MM.1S (cell line): ENCODE measurements at regions not wholly inside any gene's neighbourhood (a gene's known extent, or its start where the extent isn't known, plus 50 kb on each side); places are given as distances from the start of the nearest gene placed in this dataset.

Experiments
- DNase-seq: peaks from one replicate; pipeline ENCODE4 v3.0.0-alpha.2; 2015
- H2AFZ ChIP-seq: fragments of 300-600 bp; sonication (generic); 2 replicates; pipeline ENCODE4 v1.6.0; 2016; ENCODE audit warnings: antibody characterized with exemption, low read length
- H3F3A ChIP-seq: fragments of 300-600 bp; sonication (generic); 2 replicates; pipeline ENCODE4 v1.6.1; 2016; ENCODE audit warnings: mild to moderate bottlenecking, antibody characterized with exemption, low read length, moderate library complexity, mixed read lengths; ENCODE audit not compliant: insufficient read depth
- H3K27ac ChIP-seq: fragments of 300-600 bp; sonication (generic); 2 replicates; pipeline ENCODE4 v1.5.1; 2016; ENCODE audit warnings: mild to moderate bottlenecking, low read length
- H3K27me3 ChIP-seq: fragments of 300-600 bp; sonication (generic); replicated peaks from 2 replicates; pipeline ENCODE4 v1.6.0; 2016; ENCODE audit warnings: low read length; ENCODE audit not compliant: insufficient read depth
- H3K36me3 ChIP-seq: fragments of 300-600 bp; sonication (generic); replicated peaks from 2 replicates; pipeline ENCODE4 v1.6.1; 2016; ENCODE audit warnings: mild to moderate bottlenecking, low read length, mixed read lengths; ENCODE audit not compliant: insufficient read depth
- H3K4me1 ChIP-seq: fragments of 300-600 bp; sonication (generic); 2 replicates; pipeline ENCODE4 v1.6.1; 2016; ENCODE audit warnings: low read length, mixed read lengths
- H3K4me2 ChIP-seq: fragments of 300-600 bp; sonication (generic); 2 replicates; pipeline ENCODE4 v1.6.0; 2016; ENCODE audit warnings: low read depth, low read length
- H3K4me3 ChIP-seq: fragments of 300-600 bp; sonication (generic); 2 replicates; pipeline ENCODE4 v1.5.1; 2016; ENCODE audit warnings: low read length, mixed read lengths
- H3K79me2 ChIP-seq: fragments of 300-600 bp; sonication (generic); 2 replicates; pipeline ENCODE4 v1.6.1; 2016; ENCODE audit warnings: mixed run types, low read length, mixed read lengths
- H3K9ac ChIP-seq: fragments of 300-600 bp; sonication (generic); 2 replicates; pipeline ENCODE4 v1.6.1; 2016; ENCODE audit warnings: low read length, mixed read lengths
- H3K9me2 ChIP-seq: fragments of 300-600 bp; sonication (generic); replicated peaks from 2 replicates; pipeline ENCODE4 v1.6.1; 2016; ENCODE audit warnings: mild to moderate bottlenecking, low read length, mixed read lengths; ENCODE audit not compliant: insufficient read depth
- H3K9me3 ChIP-seq: fragments of 300-600 bp; sonication (generic); replicated peaks from 2 replicates; pipeline ENCODE4 v1.6.1; 2016; ENCODE audit warnings: mild to moderate bottlenecking, low read length, mixed read lengths; ENCODE audit not compliant: insufficient read depth
- H4K20me1 ChIP-seq: fragments of 300-600 bp; sonication (generic); 2 replicates; pipeline ENCODE4 v1.6.1; 2016; ENCODE audit warnings: mild to moderate bottlenecking, low read length, moderate library complexity, mixed read lengths; ENCODE audit not compliant: insufficient read depth
- CTCF ChIP-seq: fragments of 300-600 bp; sonication (generic); IDR thresholded peaks from 2 replicates; pipeline ENCODE4 v1.5.1; 2016; ENCODE audit warnings: antibody characterized with exemption, low read length, mixed read lengths
- EZH2 ChIP-seq: fragments of 300-600 bp; sonication (generic); optimal IDR thresholded peaks from 2 replicates; pipeline ENCODE3; 2017; ENCODE audit warnings: low read depth, mild to moderate bottlenecking, antibody characterized with exemption, low read length, mixed read lengths
- EZH2phosphoT487 ChIP-seq: fragments of 300-600 bp; sonication (generic); IDR thresholded peaks from 2 replicates; pipeline ENCODE4 v1.6.1; 2018; ENCODE audit warnings: antibody characterized with exemption, low read length

- H2AFZ ChIP-seq = no peak overlapping the region
- H3K4me2 ChIP-seq = no peak overlapping the region
- no peaks in the 10 kb centered on the region for H4K20me1 ChIP-seq
- H3K9ac ChIP-seq = no peak overlapping the region
- no peaks in the 10 kb centered on the region for H3F3A ChIP-seq
- H3K27ac ChIP-seq = no peak overlapping the region
- no peak overlapping the region for H3K4me3 ChIP-seq
- no peak for DNase-seq
- H3K4me1 ChIP-seq = 0 out of 2 replicates have a peak, but pooled peaks cover 6% of the 10 kb centered on the region
- TF ChIP-seq EZH2phosphoT487 (no peak), EZH2 (no peak), CTCF (no peak)
- H3K36me3 ChIP-seq = no peaks in the 10 kb centered on the region
- no peaks in the 10 kb centered on the region for H3K27me3 ChIP-seq
- no peaks in the 10 kb centered on the region for H3K79me2 ChIP-seq
- no peaks in the 10 kb centered on the region for H3K9me3 ChIP-seq
- H3K9me2 ChIP-seq = no peaks in the 10 kb centered on the region
These were observed 175.1 kb downstream of the PCSK1 start for GRCh38 chr5:96257904-96258303.

GRCh38 chr5:96256795-96257470 lies 176.1 kb downstream of the PCSK1 start:
- no peaks in the 10 kb centered on the region for H3K27me3 ChIP-seq
- no peaks in the 10 kb centered on the region for H3F3A ChIP-seq
- no peaks in the 10 kb centered on the region for H3K79me2 ChIP-seq
- no peak overlapping the region for H2AFZ ChIP-seq
- 0 out of 2 replicates have a peak, but pooled peaks cover 6% of the 10 kb centered on the region for H3K4me1 ChIP-seq
- TF ChIP-seq CTCF = no peak
- TF ChIP-seq EZH2phosphoT487 = no peak
- TF ChIP-seq EZH2 = no peak
- no peak overlapping the region for H3K27ac ChIP-seq
- no peaks in the 10 kb centered on the region for H3K9me2 ChIP-seq
- no peaks in the 10 kb centered on the region for H3K9me3 ChIP-seq
- no peak overlapping the region for H3K4me2 ChIP-seq
- no peak overlapping the region for H3K9ac ChIP-seq
- no peak for DNase-seq
- H4K20me1 ChIP-seq = no peaks in the 10 kb centered on the region
- H3K4me3 ChIP-seq = no peak overlapping the region
- H3K36me3 ChIP-seq = no peaks in the 10 kb centered on the region

GRCh38 chr5:96254980-96255691 lies 177.9 kb downstream of the PCSK1 start:
- H3K27ac ChIP-seq = no peak overlapping the region
- H3K79me2 ChIP-seq = no peaks in the 10 kb centered on the region
- no peak overlapping the region for H3K9ac ChIP-seq
- no peaks in the 10 kb centered on the region for H4K20me1 ChIP-seq
- 0 out of 2 replicates have a peak, but pooled peaks cover 6% of the 10 kb centered on the region for H3K4me1 ChIP-seq
- H3F3A ChIP-seq = no peaks in the 10 kb centered on the region
- no peaks in the 10 kb centered on the region for H3K9me3 ChIP-seq
- DNase-seq = no peak
- H3K36me3 ChIP-seq = no peaks in the 10 kb centered on the region
- no peaks in the 10 kb centered on the region for H3K27me3 ChIP-seq
- no peak overlapping the region for H2AFZ ChIP-seq
- no peak overlapping the region for H3K4me2 ChIP-seq
- H3K4me3 ChIP-seq = no peak overlapping the region
- TF ChIP-seq EZH2phosphoT487 (no peak), CTCF (no peak), EZH2 (no peak)
- H3K9me2 ChIP-seq = no peaks in the 10 kb centered on the region
